ENCODE measurements at regions not wholly inside any gene's neighbourhood (a gene's known extent, or its start where the extent isn't known, plus 50 kb on each side); places are given as distances from the start of the nearest gene placed in this dataset.

- TF ChIP-seq, protein P1, sequence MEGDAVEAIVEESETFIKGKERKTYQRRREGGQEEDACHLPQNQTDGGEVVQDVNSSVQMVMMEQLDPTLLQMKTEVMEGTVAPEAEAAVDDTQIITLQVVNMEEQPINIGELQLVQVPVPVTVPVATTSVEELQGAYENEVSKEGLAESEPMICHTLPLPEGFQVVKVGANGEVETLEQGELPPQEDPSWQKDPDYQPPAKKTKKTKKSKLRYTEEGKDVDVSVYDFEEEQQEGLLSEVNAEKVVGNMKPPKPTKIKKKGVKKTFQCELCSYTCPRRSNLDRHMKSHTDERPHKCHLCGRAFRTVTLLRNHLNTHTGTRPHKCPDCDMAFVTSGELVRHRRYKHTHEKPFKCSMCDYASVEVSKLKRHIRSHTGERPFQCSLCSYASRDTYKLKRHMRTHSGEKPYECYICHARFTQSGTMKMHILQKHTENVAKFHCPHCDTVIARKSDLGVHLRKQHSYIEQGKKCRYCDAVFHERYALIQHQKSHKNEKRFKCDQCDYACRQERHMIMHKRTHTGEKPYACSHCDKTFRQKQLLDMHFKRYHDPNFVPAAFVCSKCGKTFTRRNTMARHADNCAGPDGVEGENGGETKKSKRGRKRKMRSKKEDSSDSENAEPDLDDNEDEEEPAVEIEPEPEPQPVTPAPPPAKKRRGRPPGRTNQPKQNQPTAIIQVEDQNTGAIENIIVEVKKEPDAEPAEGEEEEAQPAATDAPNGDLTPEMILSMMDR (IDR thresholded peaks at IDR 0.05; ENCODE audit: low read depth, low read length), result no peak
- no peak for TF ChIP-seq POLR2A (IDR thresholded peaks at IDR 0.05; ENCODE audit: extremely low read depth, insufficient read length)
- TF ChIP-seq MAX (IDR thresholded peaks at IDR 0.05; ENCODE audit: low read depth, low read length), result no peak
- no peak for TF ChIP-seq MYC (IDR thresholded peaks at IDR 0.05; ENCODE audit: low read depth, low read length)
Observed at GRCh38 chr21:35674895-35675470, 385.3 kb downstream of the SETD4 start.
